CD14-positive monocyte (primary cell): ENCODE measurements at regions not wholly inside any gene's neighbourhood (a gene's known extent, or its start where the extent isn't known, plus 50 kb on each side); places are given as distances from the start of the nearest gene placed in this dataset.

Experiments
- DNase-seq, 3 donors: peaks; one replicate each; pipeline ENCODE4 v3.0.0-alpha.2; 2011 to 2022
- H2AFZ ChIP-seq: 2 replicates; pipeline ENCODE4 v1.6.0; 2012; ENCODE audit warnings: mild to moderate bottlenecking, low read depth, low read length, inconsistent platforms; ENCODE audit not compliant: insufficient read depth, poor library complexity, severe bottlenecking
- H3K27ac ChIP-seq, 2 donors: 1 replicate in 1 of 2; 2 replicates in 1 of 2; pipeline ENCODE4 v1.5.1; 2012 to 2013; ENCODE audit warnings: low read length in 2 of 2, control low read depth in 1 of 2, inconsistent platforms in 1 of 2, low read depth in 1 of 2, mild to moderate bottlenecking in 1 of 2
- H3K27me3 ChIP-seq, 2 donors: one replicate each; pipeline versions ENCODE4 v1.6.0 to v1.6.1; 2011 to 2013; ENCODE audit warnings: low read length in 2 of 2; ENCODE audit not compliant: control insufficient read depth in 2 of 2, insufficient read depth in 2 of 2
- H3K36me3 ChIP-seq, 2 donors: replicated peaks in 1 of 2; 1 replicate in 1 of 2; 2 replicates in 1 of 2; pipeline versions ENCODE4 v1.5.1 to v1.6.1; 2012 to 2013; ENCODE audit warnings: low read length in 2 of 2, control low read depth in 1 of 2, inconsistent platforms in 1 of 2, mild to moderate bottlenecking in 1 of 2; ENCODE audit not compliant: insufficient read depth in 2 of 2, control insufficient read depth in 1 of 2
- H3K4me1 ChIP-seq, 2 donors: 1 replicate in 1 of 2; 2 replicates in 1 of 2; pipeline versions ENCODE4 v1.5.1 to v1.6.1; 2012 to 2013; ENCODE audit warnings: low read length in 2 of 2, control low read depth in 1 of 2, inconsistent platforms in 1 of 2, mild to moderate bottlenecking in 1 of 2, moderate library complexity in 1 of 2; ENCODE audit not compliant: insufficient read depth in 2 of 2, control insufficient read depth in 1 of 2
- H3K4me2 ChIP-seq: replicated peaks from 2 replicates; pipeline ENCODE3; 2012; ENCODE audit warnings: low read length, moderate library complexity, mild to moderate bottlenecking; ENCODE audit not compliant: poor library complexity, severe bottlenecking; ENCODE audit errors: extremely low read depth
- H3K4me3 ChIP-seq, 3 experiments: fragments of 200-600 bp in 1 of 3; sonication (generic) in 1 of 3; replicated peaks in 1 of 3; 1 replicate in 2 of 3; 2 replicates in 1 of 3; pipeline ENCODE4 v1.5.1; 2011 to 2013; ENCODE audit warnings: low read length in 3 of 3, mild to moderate bottlenecking in 3 of 3, control low read depth in 2 of 3, low read depth in 2 of 3, inconsistent platforms in 1 of 3, moderate library complexity in 1 of 3
- H3K79me2 ChIP-seq: 2 replicates; pipeline ENCODE4 v1.6.0; 2012; ENCODE audit warnings: mild to moderate bottlenecking, control low read depth, inconsistent platforms, low read length, moderate library complexity; ENCODE audit not compliant: insufficient read depth
- H3K9ac ChIP-seq: 2 replicates; pipeline ENCODE4 v1.6.0; 2017; ENCODE audit warnings: low read length, mild to moderate bottlenecking; ENCODE audit not compliant: insufficient read depth, poor library complexity, severe bottlenecking
- H3K9me3 ChIP-seq, 2 donors: replicated peaks in 1 of 2; 1 replicate in 1 of 2; 2 replicates in 1 of 2; pipeline versions ENCODE4 v1.5.1 to v1.6.1; 2012 to 2013; ENCODE audit warnings: low read length in 2 of 2, control low read depth in 1 of 2; ENCODE audit not compliant: control insufficient read depth in 1 of 2, insufficient read depth in 1 of 2
- H4K20me1 ChIP-seq: 2 replicates; pipeline ENCODE4 v1.6.0; 2012; ENCODE audit warnings: mild to moderate bottlenecking, low read length, control low read depth, moderate library complexity; ENCODE audit not compliant: insufficient read depth
- H3K27ac Mint-ChIP-seq, 7 donors: one replicate each; pipeline ENCODE4 v1.8.0; 2020; ENCODE audit warnings: mild to moderate bottlenecking in 7 of 7, mixed read lengths in 7 of 7, moderate library complexity in 6 of 7, inconsistent platforms in 2 of 7
- H3K27me3 Mint-ChIP-seq, 3 donors: one replicate each; pipeline ENCODE4 v1.8.0; 2021 to 2022; ENCODE audit warnings: low read depth in 3 of 3, mild to moderate bottlenecking in 3 of 3, mixed read lengths in 3 of 3, moderate library complexity in 3 of 3, inconsistent platforms in 1 of 3
- H3K36me3 Mint-ChIP-seq, 2 donors: one replicate each; pipeline ENCODE4 v1.8.0; 2020; ENCODE audit warnings: mixed read lengths in 2 of 2, inconsistent platforms in 1 of 2, mild to moderate bottlenecking in 1 of 2
- H3K4me1 Mint-ChIP-seq: one replicate; pipeline ENCODE4 v1.8.0; 2020; ENCODE audit warnings: mild to moderate bottlenecking, mixed read lengths
- H3K4me3 Mint-ChIP-seq, 2 donors: one replicate each; pipeline ENCODE4 v1.8.0; 2020; ENCODE audit warnings: mild to moderate bottlenecking in 2 of 2, mixed read lengths in 2 of 2, moderate library complexity in 1 of 2
- H3K9me3 Mint-ChIP-seq, 7 donors: one replicate each; pipeline ENCODE4 v1.8.0; 2020 to 2022; ENCODE audit warnings: mixed read lengths in 7 of 7, mild to moderate bottlenecking in 6 of 7, moderate library complexity in 6 of 7, inconsistent platforms in 2 of 7
- CTCF ChIP-seq: fragments of 200-600 bp; IDR thresholded peaks from one replicate; pipeline ENCODE4 v1.8.0; 2022; ENCODE audit warnings: antibody characterized with exemption, mild to moderate bottlenecking
- WGBS: methylation state at CpG from one replicate; pipeline ENCODE4 v1.1.5; 2013; ENCODE audit warnings: missing lambda C conversion rate; ENCODE audit not compliant: insufficient coverage; 5-methylcytosine and 5-hydroxymethylcytosine counted together
- intact Hi-C, 2 donors: fragments of 100-400 bp; cut with micrococcal nuclease; formaldehyde crosslinking; loops; one replicate each; pipeline versions ENCODE4 v1.15.0 to v1.15.1; 2023

- no peaks in the 10 kb centered on the region for H3K4me1 ChIP-seq
- intact Hi-C loops: no loop called here
- no peaks in the 10 kb centered on the region for H3K27me3 ChIP-seq
- no peaks in the 10 kb centered on the region for H3K79me2 ChIP-seq
- H2AFZ ChIP-seq: no peak overlapping the region
- H3K36me3 ChIP-seq: no peaks in the 10 kb centered on the region
- peak in 1 of 3 donors; percentile 30 for DNase-seq
- Mint-ChIP-seq H3K36me3 (no peaks in the 10 kb centered on the region), H3K4me1 (peaks cover 5% of the 10 kb centered on the region), H3K27ac (peak overlapping the region in 1 of 7 donors; percentile 44), H3K4me3 (no peak overlapping the region), H3K9me3 (peaks cover 0 to 7% (median 0%) of the 10 kb centered on the region in 7 donors), H3K27me3 (peaks cover 0 to 5% (median 2%) of the 10 kb centered on the region in 3 donors)
- no peak overlapping the region for H3K27ac ChIP-seq
- no peaks in the 10 kb centered on the region for H3K9me3 ChIP-seq
- no peak overlapping the region for H3K4me2 ChIP-seq
- H4K20me1 ChIP-seq: no peaks in the 10 kb centered on the region
- WGBS: 0% methylated on average over 2 of the region's 4 CpGs
- H3K4me3 ChIP-seq: no peak overlapping the region
- TF ChIP-seq CTCF: no peak
- no peak overlapping the region for H3K9ac ChIP-seq
Measured at GRCh38 chr17:27199948-27200347, 94.0 kb upstream of the WSB1 start.

- Histone ChIP-seq H3K4me2 (no peak overlapping the region), H3K79me2 (no peaks in the 10 kb centered on the region), H3K27ac (no peak overlapping the region), H4K20me1 (no peaks in the 10 kb centered on the region), H3K9ac (no peak overlapping the region), H3K27me3 (no peaks in the 10 kb centered on the region), H2AFZ (no peak overlapping the region), H3K9me3 (no peaks in the 10 kb centered on the region), H3K4me3 (no peak overlapping the region), H3K36me3 (no peaks in the 10 kb centered on the region), H3K4me1 (no peaks in the 10 kb centered on the region)
- intact Hi-C loops: no loop called here
- TF ChIP-seq CTCF: no peak
- H3K27ac Mint-ChIP-seq: no peak overlapping the region
- H3K4me1 Mint-ChIP-seq: peaks cover 5% of the 10 kb centered on the region
- no peaks in the 10 kb centered on the region for H3K36me3 Mint-ChIP-seq
- H3K4me3 Mint-ChIP-seq: no peak overlapping the region
- peaks cover 0 to 7% (median 0%) of the 10 kb centered on the region in 7 donors for H3K9me3 Mint-ChIP-seq
- H3K27me3 Mint-ChIP-seq: peaks cover 0 to 5% (median 2%) of the 10 kb centered on the region in 3 donors
- DNase-seq: no peak
Measured at GRCh38 chr17:27200476-27200875, 93.4 kb upstream of the WSB1 start.
